RWPE1 (cell line): ENCODE measurements at regions not wholly inside any gene's neighbourhood (a gene's known extent, or its start where the extent isn't known, plus 50 kb on each side); places are given as distances from the start of the nearest gene placed in this dataset.

Source experiments
- CTCF ChIA-PET: fragments of 350-600 bp; sonication (Branson Sonifier 250); formaldehyde crosslinking; extraction: SDS; loops from one replicate; lab custom pipeline; 2021; lab: Yijun Ruan, JAX
- POLR2A ChIA-PET: fragments of 400-600 bp; formaldehyde crosslinking; extraction: SDS; loops from one replicate; lab custom pipeline; 2020; ENCODE audit warnings: antibody characterized with exemption; ENCODE audit not compliant: low non-redundant PET; lab: Yijun Ruan, JAX
- DNase-seq: peaks from one replicate; pipeline ENCODE4 v3.0.0; 2012; ENCODE audit warnings: low spot score
- H3K27ac ChIP-seq: fragments of 450-650 bp; 2 replicates; pipeline ENCODE4 v1.5.1; 2017
- CTCF ChIP-seq: fragments of 450-650 bp; conservative IDR thresholded peaks from 2 replicates; pipeline ENCODE4 v1.5.1; 2017; ENCODE audit warnings: low read depth, mild to moderate bottlenecking

GRCh38 chr11:121898903-121899302 lies 217.1 kb downstream of the BLID start:
- H3K27ac ChIP-seq: no peak overlapping the region
- ChIA-PET CTCF (no interaction called here), POLR2A (no interaction called here)
- no peak for TF ChIP-seq CTCF
- no peak for DNase-seq

GRCh38 chr11:121895919-121896318 lies 220.1 kb downstream of the BLID start:
- peak; percentile 59 for DNase-seq
- TF ChIP-seq CTCF: no peak
- no peak overlapping the region for H3K27ac ChIP-seq
- ChIA-PET POLR2A (no interaction called here), CTCF (no interaction called here)

- peak; percentile 47 for DNase-seq
- no peak overlapping the region for H3K27ac ChIP-seq
- POLR2A ChIA-PET: no interaction called here
- CTCF ChIA-PET: no interaction called here
- no peak for TF ChIP-seq CTCF
Measured at GRCh38 chr11:121894581-121894980, 221.4 kb downstream of the BLID start.

- POLR2A ChIA-PET: interaction anchor here (0.6 kb wide), 1 partner anchor 295 kb away, joined by 4 read pairs; no protein-coding TSS in a partner anchor
- H3K27ac ChIP-seq: no peak overlapping the region
- CTCF ChIA-PET: interaction anchor here (0.6 kb wide), 1 partner anchor 108 kb away, joined by 6 read pairs; no protein-coding TSS in a partner anchor
- no peak for DNase-seq
- TF ChIP-seq CTCF: no peak
Measured at GRCh38 chr11:121892863-121893262, 223.2 kb downstream of the BLID start.

GRCh38 chr11:121892131-121892681 lies 223.8 kb downstream of the BLID start:
- DNase-seq: peak; percentile 32
- ChIA-PET POLR2A (no interaction called here), CTCF (no interaction called here)
- H3K27ac ChIP-seq: peak overlapping the region; percentile 68
- TF ChIP-seq CTCF: no peak

- no peak for DNase-seq
- CTCF ChIA-PET: no interaction called here
- no peak overlapping the region for H3K27ac ChIP-seq
- POLR2A ChIA-PET: no interaction called here
- no peak for TF ChIP-seq CTCF
Measured at GRCh38 chr11:121890946-121891515, 225.0 kb downstream of the BLID start.
